Right lobe of liver (tissue), 4 donors: ENCODE measurements at regions not wholly inside any gene's neighbourhood (a gene's known extent, or its start where the extent isn't known, plus 50 kb on each side); places are given as distances from the start of the nearest gene placed in this dataset.

Experiments used
- POLR2A ChIP-seq: fragments of 450-650 bp; IDR thresholded peaks from one replicate; pipeline ENCODE4 v1.6.1; 2017; ENCODE audit warnings: antibody characterized with exemption, mild to moderate bottlenecking
- TF ChIP-seq, protein P1 (sequence below), 4 donors: fragments of 200-600 bp in 3 of 4; fragments of 450-650 bp in 1 of 4; IDR thresholded peaks; one replicate each; pipeline versions ENCODE4 v1.5.1 to v1.8.0; 2016 to 2022; ENCODE audit warnings: antibody characterized with exemption in 4 of 4, mild to moderate bottlenecking in 2 of 4
- donor health status: DM: no; HTN: no; CAD: no.
- donor health status: DM: no; HTN: no; CAD: no.
- donor health status: DM: no; HTN: yes; CAD: no.

DNA sequence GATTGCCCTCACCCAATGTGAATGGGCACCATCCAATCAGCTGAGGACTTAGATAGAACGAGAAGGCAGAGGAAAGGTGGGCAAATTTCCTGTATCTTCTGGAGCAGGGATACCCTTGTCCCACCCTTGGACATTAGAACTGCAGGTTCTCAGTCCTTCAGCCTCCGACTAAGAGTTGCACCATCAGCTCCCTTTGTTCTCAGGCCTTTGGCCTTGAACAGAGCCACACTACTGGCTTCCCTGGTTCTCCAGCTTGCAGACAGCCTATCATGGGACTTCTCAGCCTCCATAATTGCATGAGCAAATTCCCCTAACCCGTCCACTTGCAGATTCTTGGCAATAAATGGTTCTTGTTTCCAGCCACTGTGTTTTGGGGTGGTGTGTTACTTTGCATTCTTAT lies 102.4 kb downstream of the LSM3 start:
- TF ChIP-seq, protein P1, sequence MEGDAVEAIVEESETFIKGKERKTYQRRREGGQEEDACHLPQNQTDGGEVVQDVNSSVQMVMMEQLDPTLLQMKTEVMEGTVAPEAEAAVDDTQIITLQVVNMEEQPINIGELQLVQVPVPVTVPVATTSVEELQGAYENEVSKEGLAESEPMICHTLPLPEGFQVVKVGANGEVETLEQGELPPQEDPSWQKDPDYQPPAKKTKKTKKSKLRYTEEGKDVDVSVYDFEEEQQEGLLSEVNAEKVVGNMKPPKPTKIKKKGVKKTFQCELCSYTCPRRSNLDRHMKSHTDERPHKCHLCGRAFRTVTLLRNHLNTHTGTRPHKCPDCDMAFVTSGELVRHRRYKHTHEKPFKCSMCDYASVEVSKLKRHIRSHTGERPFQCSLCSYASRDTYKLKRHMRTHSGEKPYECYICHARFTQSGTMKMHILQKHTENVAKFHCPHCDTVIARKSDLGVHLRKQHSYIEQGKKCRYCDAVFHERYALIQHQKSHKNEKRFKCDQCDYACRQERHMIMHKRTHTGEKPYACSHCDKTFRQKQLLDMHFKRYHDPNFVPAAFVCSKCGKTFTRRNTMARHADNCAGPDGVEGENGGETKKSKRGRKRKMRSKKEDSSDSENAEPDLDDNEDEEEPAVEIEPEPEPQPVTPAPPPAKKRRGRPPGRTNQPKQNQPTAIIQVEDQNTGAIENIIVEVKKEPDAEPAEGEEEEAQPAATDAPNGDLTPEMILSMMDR (IDR thresholded peaks at IDR 0.05) = no peak
- TF ChIP-seq POLR2A = no peak
